Activated naive CD4-positive, alpha-beta T cell treated with anti-CD3 and anti-CD28 coated beads, Interleukin-2, amount 10 ng/mL, durations not matched to agents 7 days and 5 days (primary cell): ENCODE measurements at regions not wholly inside any gene's neighbourhood (a gene's known extent, or its start where the extent isn't known, plus 50 kb on each side); places are given as distances from the start of the nearest gene placed in this dataset.
A peak's percentile ranks its signal among the peaks of the same experiment; 100 is the strongest.

Experiments used
- CTCF ChIA-PET: fragments of 350-600 bp; sonication (Branson Sonifier 250); formaldehyde crosslinking; loops from one replicate; lab custom pipeline; 2021; ENCODE audit warnings: antibody characterized with exemption; lab: Charles Lee
- DNase-seq: peaks from one replicate; pipeline ENCODE4 v3.0.0-alpha.2; 2020
- H3K27ac Mint-ChIP-seq: one replicate; pipeline ENCODE4 v1.8.0; 2021; ENCODE audit warnings: mild to moderate bottlenecking, moderate library complexity, mixed read lengths
- H3K27me3 Mint-ChIP-seq: one replicate; pipeline ENCODE4 v1.8.0; 2021; ENCODE audit warnings: mild to moderate bottlenecking, mixed read lengths
- H3K36me3 Mint-ChIP-seq: one replicate; pipeline ENCODE4 v1.8.0; 2021; ENCODE audit warnings: mixed read lengths
- H3K4me1 Mint-ChIP-seq: one replicate; pipeline ENCODE4 v1.8.0; 2021; ENCODE audit warnings: mixed read lengths
- H3K4me3 Mint-ChIP-seq: one replicate; pipeline ENCODE4 v1.8.0; 2021; ENCODE audit warnings: mild to moderate bottlenecking, moderate library complexity, mixed read lengths
- H3K9me3 Mint-ChIP-seq: one replicate; pipeline ENCODE4 v1.8.0; 2021; ENCODE audit warnings: mixed read lengths

DNA sequence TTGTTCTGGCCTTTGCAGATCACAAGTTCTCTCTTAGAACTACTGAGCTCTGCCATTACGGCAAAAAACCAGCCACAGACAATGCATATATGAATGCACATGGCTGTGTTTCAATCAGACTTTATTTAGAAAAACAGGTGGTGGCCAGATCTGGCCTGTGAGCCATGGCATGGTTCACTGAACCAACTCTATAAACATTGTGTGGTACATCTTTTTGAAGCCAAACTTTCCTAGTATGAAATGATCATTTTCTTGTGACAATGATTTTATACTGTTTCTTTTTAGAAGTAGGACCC lies 65.9 kb upstream of the AMZ2 start:
- Mint-ChIP-seq H3K27me3 (peaks cover 10% of the 10 kb centered on the region), H3K9me3 (peaks cover 2% of the 10 kb centered on the region), H3K27ac (no peak overlapping the region), H3K4me1 (peaks cover 65% of the 10 kb centered on the region), H3K36me3 (peaks cover 4% of the 10 kb centered on the region), H3K4me3 (peak overlapping the region; percentile 56)
- CTCF ChIA-PET = interaction anchor here (1.2 to 8.3 kb wide), 3 partner anchors 10 to 276 kb away, joined by 3 to 104 read pairs (median 11); no protein-coding TSS in a partner anchor
- no peak for DNase-seq

DNA sequence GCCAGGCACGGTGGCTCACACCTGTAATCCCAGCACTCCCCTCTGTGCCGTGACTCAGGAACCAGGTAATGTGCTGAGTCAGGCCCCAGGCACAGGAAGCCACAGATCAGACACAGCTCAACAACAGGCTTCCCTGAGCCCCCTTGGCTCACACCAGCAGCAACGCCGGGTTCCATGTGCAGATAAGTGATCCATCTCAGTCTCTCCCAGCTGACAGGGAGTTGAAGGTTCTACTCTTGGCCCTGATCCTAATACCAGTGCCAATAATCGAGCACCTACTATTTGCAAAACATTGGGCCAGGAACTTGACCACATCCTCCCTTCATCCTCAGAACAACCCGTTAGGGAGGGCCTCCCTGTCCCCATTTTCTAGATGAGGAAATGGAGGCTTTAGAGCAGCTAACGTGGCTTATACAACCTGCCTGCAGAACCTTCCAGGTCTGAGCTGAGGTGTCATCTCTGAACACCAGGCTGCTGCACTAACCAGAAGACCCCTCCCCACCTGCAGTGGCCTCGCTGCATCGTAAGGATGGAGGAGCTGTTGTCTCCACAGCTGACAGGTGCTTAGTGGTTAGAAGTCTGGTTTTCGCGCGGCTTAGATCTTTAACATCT lies 64.8 kb upstream of the AMZ2 start:
- peak overlapping the region; percentile 64 for H3K4me3 Mint-ChIP-seq
- peaks cover 65% of the 10 kb centered on the region for H3K4me1 Mint-ChIP-seq

DNA sequence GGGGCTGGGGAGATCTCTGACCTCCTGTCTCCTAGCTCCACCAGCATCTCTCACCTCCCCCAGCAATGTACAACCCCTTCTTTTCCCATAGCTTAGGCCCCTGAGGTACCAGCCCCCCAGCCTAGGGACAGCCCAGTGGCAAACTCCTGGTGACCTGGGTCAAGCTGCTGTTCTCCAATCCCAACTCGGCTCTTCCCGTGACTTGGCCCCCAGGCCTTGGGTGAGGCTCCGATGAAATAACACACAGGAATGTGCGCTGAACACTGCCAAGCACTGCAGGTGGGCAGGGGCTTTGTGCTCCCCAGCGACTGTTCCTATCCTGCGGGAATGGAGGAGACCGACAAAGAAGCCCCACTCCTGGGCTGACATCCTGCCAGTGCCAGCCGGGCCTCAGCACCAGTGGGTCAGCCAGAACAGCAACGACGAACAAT lies 63.7 kb upstream of the AMZ2 start:
- Mint-ChIP-seq H3K9me3 (peaks cover 2% of the 10 kb centered on the region), H3K4me1 (peaks cover 62% of the 10 kb centered on the region), H3K27me3 (peaks cover 7% of the 10 kb centered on the region), H3K27ac (peak overlapping the region; percentile 91), H3K36me3 (peaks cover 4% of the 10 kb centered on the region), H3K4me3 (peak overlapping the region; percentile 45)
- CTCF ChIA-PET = interaction anchor here (1.3 to 8.3 kb wide), 4 partner anchors 8 to 248 kb away, joined by 4 to 104 read pairs (median 16); no protein-coding TSS in a partner anchor
- no peak for DNase-seq

More for the DNA sequence above, 64.8 kb upstream of the AMZ2 start:
- peaks cover 8% of the 10 kb centered on the region for H3K27me3 Mint-ChIP-seq
- peaks cover 4% of the 10 kb centered on the region for H3K36me3 Mint-ChIP-seq
- DNase-seq = peak; percentile 74
- H3K27ac Mint-ChIP-seq = peak overlapping the region; percentile 89
- CTCF ChIA-PET = interaction anchor here (1.1 to 8.3 kb wide), 3 partner anchors 10 to 18 kb away, joined by 3 to 104 read pairs (median 28); no protein-coding TSS in a partner anchor
- peaks cover 2% of the 10 kb centered on the region for H3K9me3 Mint-ChIP-seq

DNA sequence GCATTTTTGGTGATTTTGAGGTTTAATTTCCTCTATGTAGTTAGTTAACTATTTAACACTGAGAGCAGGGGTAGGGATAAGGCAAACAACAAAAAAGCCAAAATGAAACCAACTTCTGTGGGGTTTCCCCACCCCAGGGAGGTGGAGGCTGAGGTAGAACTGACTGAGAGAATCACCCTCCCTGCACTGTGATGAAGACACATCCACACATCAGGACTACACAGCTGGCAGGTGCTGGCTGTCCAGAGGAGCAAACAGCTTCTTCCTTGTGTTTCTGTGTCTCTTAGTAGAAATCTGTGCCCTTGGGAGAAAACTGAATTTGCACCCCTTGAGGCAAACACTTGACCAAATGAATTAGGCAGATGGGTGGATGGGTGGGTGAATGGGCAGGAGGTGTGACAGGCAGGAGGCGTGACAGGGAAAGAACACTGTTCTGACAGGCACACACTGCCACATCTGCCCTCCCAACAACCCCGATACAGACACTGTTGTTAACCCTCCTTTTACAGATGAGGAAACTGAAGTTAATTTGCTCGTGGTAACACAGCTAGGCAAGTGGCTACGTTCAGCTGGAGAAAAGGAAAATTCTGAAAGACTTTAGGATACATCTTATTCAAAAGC lies 62.9 kb upstream of the AMZ2 start:
- Mint-ChIP-seq H3K36me3 (peaks cover 4% of the 10 kb centered on the region), H3K4me3 (peak overlapping the region; percentile 45), H3K4me1 (peaks cover 61% of the 10 kb centered on the region), H3K9me3 (peaks cover 2% of the 10 kb centered on the region), H3K27me3 (peaks cover 14% of the 10 kb centered on the region), H3K27ac (peak overlapping the region; percentile 91)
- CTCF ChIA-PET = interaction anchor here (1.3 to 8.3 kb wide), 5 partner anchors 8 to 277 kb away, joined by 4 to 104 read pairs (median 5); no protein-coding TSS in a partner anchor
- peak; percentile 78 for DNase-seq

DNA sequence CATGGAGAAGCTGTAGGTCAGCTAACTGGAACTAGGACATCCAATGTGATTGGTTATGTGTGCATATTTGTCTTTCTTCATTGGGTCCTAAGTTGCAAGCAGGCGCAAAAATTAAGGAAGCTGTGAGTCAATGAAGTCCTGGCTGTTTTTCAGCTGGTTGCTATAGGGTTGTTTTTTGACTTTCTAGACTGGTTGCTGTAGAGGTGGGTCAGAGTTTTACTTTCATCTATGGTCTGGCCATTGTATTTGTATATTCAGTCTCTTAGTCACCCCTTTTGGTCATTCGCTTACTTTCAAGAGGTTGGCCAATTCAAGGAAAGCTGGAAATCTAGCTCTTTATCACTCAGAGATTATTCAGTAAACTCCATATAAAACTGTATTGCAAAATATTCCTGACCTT lies 62.0 kb upstream of the AMZ2 start:
- peaks cover 15% of the 10 kb centered on the region for H3K27me3 Mint-ChIP-seq
- peaks cover 2% of the 10 kb centered on the region for H3K36me3 Mint-ChIP-seq
- no peak overlapping the region for H3K4me3 Mint-ChIP-seq
- DNase-seq = no peak
- no peaks in the 10 kb centered on the region for H3K9me3 Mint-ChIP-seq
- H3K4me1 Mint-ChIP-seq = peaks cover 53% of the 10 kb centered on the region
- CTCF ChIA-PET = interaction anchor here (1.4 to 8.3 kb wide), 3 partner anchors 13 to 276 kb away, joined by 5 to 104 read pairs (median 28); no protein-coding TSS in a partner anchor
- H3K27ac Mint-ChIP-seq = no peak overlapping the region

DNA sequence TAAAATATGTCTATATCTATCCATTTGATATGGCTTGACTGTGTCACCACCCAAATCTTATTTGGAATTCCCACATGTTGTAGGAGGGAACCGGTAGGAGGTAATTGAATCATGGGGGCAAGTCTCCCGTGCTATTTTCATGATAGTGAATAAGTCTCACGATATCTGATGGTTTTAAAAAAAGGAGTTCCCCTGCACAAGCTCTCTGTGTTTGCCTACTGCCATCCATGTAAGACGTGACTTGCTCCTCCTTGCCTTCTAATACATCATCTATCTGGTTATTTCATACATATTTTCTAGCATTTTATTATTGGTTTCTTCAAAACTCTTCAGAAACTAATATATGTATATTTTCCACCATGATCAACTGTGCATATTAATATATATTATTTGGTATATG lies 57.3 kb upstream of the AMZ2 start:
- H3K36me3 Mint-ChIP-seq = no peaks in the 10 kb centered on the region
- CTCF ChIA-PET = no interaction called here

DNA sequence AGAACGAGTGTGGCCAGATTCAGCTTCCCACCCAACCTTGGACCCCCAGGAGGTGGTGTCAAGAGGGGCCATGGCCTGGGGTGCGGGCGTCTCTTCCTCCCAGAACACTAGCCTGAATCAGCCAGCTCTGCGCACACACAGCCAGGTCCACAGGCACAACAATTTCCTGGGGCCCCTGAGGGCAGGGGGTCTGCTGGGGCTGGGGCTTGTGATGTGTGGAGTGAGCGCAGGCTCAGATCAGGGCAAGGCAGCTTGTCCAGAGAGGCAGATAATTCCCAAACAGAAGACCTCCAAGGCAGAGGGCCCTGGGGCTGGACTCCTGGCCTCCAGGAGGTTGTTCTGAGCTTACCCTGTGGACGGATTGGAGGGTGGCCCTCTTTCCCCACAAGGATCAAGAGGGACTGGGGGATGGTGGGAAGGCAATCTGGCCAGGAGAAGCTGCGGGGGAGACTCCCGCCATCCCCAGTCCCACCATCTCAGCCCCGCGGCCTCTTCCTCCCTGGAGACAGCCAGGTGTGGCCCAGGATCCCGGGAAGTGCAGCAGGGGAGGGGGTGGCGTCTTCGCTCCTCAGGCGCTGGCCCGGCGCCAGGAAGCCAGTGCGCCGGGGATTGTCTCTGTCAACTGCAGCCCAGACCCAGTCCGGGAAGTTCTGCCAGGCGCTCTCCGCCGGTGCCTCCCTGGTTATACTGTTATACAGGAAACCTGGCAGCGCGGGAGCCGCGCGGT lies 52.0 kb upstream of the AMZ2 start:
- H3K36me3 Mint-ChIP-seq = no peaks in the 10 kb centered on the region
- peak overlapping the region; percentile 41 for H3K4me3 Mint-ChIP-seq
- no peaks in the 10 kb centered on the region for H3K9me3 Mint-ChIP-seq
- CTCF ChIA-PET = interaction anchor here (1.3 to 1.4 kb wide), 2 partner anchors 12 to 23 kb away, joined by 3 to 4 read pairs; no protein-coding TSS in a partner anchor
- DNase-seq = no peak
- H3K4me1 Mint-ChIP-seq = peaks cover 38% of the 10 kb centered on the region
- H3K27me3 Mint-ChIP-seq = peaks cover 72% of the 10 kb centered on the region
- H3K27ac Mint-ChIP-seq = no peak overlapping the region

More for the DNA sequence above, 57.3 kb upstream of the AMZ2 start:
- Mint-ChIP-seq H3K4me1 (peaks cover 8% of the 10 kb centered on the region), H3K9me3 (no peaks in the 10 kb centered on the region), H3K27ac (no peak overlapping the region), H3K27me3 (peaks cover 34% of the 10 kb centered on the region), H3K4me3 (no peak overlapping the region)
- DNase-seq = no peak

DNA sequence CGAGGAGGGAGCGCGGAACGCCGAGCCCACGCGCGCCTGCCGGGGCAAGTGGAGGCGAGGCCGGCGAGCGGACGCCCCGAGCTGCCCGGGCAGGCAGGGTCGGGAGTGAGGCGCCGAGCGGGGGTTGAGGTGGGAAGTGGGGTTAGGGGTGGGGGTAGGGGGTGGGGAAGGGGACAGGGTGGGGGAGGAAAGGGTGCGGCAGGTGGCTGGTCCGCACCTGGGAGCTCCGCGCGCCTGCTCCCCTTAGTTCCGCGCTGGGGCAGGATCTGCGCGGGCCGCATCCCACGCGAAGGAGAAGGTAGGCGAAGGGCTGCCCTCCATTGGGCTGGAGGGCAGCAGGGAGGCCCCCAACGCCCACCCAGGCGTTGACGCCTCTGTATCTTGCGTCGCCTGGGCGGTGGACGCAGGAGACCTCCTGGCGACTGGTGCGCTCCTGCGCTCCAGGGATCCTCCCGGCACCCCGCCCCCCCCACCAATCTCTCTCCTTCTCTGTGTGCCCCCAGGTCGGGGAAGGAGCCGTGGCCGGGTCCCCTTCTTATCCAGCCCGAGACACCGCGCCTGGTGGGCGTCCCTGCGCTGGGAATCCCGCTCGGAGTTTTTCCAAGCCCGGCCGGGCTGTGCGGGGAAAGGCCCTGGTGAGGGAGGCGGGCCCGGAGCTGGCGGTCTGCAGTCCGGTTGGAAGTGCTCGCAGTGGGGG lies 51.3 kb upstream of the AMZ2 start:
- CTCF ChIA-PET = interaction anchor here (7.3 kb wide), 1 partner anchor 25 kb away, joined by 94 read pairs; no protein-coding TSS in a partner anchor
- peaks cover 79% of the 10 kb centered on the region for H3K27me3 Mint-ChIP-seq
- H3K9me3 Mint-ChIP-seq = no peaks in the 10 kb centered on the region
- H3K4me1 Mint-ChIP-seq = peaks cover 44% of the 10 kb centered on the region
- no peak for DNase-seq
- peak overlapping the region; percentile 15 for H3K4me3 Mint-ChIP-seq
- H3K36me3 Mint-ChIP-seq = no peaks in the 10 kb centered on the region
- H3K27ac Mint-ChIP-seq = no peak overlapping the region

DNA sequence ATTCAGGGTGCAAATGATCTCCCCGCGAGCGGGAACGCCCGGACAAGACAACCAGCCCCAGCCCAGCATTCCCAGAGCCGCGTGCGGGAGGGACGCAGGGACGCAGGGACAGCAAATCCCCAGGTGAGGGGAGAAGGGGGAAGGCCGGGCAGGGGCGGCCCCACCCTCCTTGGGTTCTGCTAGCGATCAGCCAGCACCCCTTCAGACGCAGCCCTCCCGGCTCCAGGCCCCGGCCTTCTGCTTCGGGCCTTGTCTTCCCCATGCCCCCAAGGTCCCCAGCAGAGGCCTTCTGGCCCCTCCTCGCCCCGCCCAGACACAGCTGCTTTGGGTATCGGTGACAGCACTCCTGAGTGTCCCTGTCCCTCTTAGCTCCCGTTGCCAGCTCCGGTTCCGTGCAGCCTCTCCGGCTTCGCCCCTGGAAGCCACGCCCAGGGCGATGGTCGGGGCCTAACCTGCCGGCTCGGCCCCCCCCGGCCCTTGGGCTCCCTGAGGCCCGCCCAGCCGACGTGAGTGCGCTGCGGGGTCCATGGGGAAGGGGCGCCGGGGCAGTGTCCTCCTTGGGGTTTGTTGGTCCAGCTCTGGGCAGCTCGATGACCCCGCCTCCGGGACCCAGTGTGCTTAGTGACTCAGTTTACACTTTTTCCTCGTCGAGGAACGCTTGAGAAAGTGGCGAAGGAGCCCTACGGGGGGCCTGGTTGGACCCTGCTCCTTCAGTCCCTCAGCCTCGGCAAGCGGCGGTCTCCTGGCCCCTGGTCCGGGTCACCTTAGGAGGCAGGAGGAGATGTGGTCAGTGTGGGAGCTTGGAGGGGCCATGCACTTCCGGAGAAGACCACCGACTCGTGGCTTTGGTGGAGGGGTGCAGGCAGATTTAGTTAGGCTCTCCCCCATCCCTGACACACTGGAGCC lies 50.5 kb upstream of the AMZ2 start:
- no peak overlapping the region for H3K27ac Mint-ChIP-seq
- peaks cover 44% of the 10 kb centered on the region for H3K4me1 Mint-ChIP-seq
- H3K4me3 Mint-ChIP-seq = no peak overlapping the region
- H3K36me3 Mint-ChIP-seq = no peaks in the 10 kb centered on the region
- CTCF ChIA-PET = interaction anchor here (0.7 to 8.3 kb wide), 3 partner anchors 14 to 29 kb away, joined by 3 to 104 read pairs (median 94); no protein-coding TSS in a partner anchor
- no peaks in the 10 kb centered on the region for H3K9me3 Mint-ChIP-seq
- peak; percentile 51 for DNase-seq
- H3K27me3 Mint-ChIP-seq = peaks cover 86% of the 10 kb centered on the region

DNA sequence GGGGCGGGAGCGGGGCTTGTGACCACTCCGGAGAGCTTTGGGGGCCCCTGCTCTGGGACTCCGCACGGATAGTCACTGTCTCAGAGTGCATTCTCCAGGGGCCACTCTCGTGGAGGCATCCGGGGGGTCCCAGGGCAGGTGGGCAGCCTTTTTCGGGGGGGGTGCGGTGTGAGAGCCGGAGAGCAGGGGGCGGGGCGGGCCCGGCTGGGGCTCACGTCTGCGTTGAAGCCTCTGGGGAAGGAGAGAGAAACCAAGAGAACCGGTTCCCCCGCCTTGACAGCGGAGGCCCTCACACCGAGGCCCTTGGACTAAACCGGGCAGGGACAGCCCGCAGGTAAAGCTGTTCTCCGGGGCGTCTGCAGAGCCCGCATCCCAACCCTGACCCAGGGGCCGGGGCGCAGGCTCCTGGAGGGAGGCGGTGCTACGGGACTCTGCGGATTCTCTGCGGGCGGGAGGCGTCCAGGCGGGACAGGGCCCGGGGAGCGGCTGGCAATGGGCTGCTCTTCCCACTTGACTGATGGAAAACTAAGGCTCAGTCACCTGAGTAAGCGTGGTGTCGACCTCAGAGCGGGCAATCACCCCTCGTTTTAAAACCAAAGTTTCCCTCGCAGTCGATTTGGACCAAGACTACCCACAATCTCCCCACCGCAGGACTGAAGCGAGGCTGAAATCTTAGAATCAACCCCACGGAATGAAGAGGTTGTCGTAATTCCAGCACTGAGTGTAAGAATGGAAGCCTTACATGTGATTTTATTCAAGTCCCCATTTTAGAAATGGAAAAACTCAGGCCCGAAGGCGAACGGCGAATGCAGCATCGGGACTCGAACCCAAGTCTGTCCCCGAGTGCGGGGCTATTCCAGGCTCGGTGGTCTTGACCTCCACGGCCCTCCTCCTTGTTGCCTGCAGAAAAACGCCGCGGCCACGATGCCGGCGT lies 49.6 kb upstream of the AMZ2 start:
- peaks cover 44% of the 10 kb centered on the region for H3K4me1 Mint-ChIP-seq
- H3K9me3 Mint-ChIP-seq = no peaks in the 10 kb centered on the region
- peaks cover 91% of the 10 kb centered on the region for H3K27me3 Mint-ChIP-seq
- H3K36me3 Mint-ChIP-seq = no peaks in the 10 kb centered on the region
- peak overlapping the region; percentile 49 for H3K4me3 Mint-ChIP-seq
- CTCF ChIA-PET = interaction anchor here (0.7 to 8.3 kb wide), 3 partner anchors 15 to 30 kb away, joined by 3 to 104 read pairs (median 94); no protein-coding TSS in a partner anchor
- no peak for DNase-seq
- no peak overlapping the region for H3K27ac Mint-ChIP-seq
